ENCODE measurements at regions not wholly inside any gene's neighbourhood (a gene's known extent, or its start where the extent isn't known, plus 50 kb on each side); places are given as distances from the start of the nearest gene placed in this dataset.
A peak's percentile ranks its signal among the peaks of the same experiment; 100 is the strongest.

DNA sequence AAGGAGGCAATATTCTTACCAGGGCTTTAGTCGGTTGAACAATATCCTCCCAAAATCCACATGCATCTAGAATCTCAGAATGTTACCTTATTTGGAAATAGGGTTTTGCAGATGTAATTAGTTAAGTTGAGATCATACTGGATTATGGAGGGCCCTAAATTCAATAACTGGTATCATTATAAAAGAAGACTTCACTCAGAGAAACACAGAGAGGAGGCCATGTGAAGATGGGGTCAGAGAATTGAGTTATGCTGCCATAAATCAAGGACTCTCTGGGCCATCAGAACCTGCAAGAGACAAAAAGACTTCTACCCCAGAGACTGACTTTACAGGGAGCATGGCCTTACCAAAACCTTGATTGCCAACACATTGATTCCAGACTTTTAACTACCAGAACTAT, 1611.1 kb downstream of the SLITRK5 start:
- DNase-seq = no peak
- H3K27me3 ChIP-seq = no peaks in the 10 kb centered on the region
- FAIRE-seq = no peak
- ATAC-seq = no peak
- intact Hi-C loops (cut with DNase I) = no loop called here
- H3K4me1 ChIP-seq = no peaks in the 10 kb centered on the region
- no peak overlapping the region for H3K27ac ChIP-seq
- no peak overlapping the region for H3K4me3 ChIP-seq
- TF ChIP-seq, protein P1, sequence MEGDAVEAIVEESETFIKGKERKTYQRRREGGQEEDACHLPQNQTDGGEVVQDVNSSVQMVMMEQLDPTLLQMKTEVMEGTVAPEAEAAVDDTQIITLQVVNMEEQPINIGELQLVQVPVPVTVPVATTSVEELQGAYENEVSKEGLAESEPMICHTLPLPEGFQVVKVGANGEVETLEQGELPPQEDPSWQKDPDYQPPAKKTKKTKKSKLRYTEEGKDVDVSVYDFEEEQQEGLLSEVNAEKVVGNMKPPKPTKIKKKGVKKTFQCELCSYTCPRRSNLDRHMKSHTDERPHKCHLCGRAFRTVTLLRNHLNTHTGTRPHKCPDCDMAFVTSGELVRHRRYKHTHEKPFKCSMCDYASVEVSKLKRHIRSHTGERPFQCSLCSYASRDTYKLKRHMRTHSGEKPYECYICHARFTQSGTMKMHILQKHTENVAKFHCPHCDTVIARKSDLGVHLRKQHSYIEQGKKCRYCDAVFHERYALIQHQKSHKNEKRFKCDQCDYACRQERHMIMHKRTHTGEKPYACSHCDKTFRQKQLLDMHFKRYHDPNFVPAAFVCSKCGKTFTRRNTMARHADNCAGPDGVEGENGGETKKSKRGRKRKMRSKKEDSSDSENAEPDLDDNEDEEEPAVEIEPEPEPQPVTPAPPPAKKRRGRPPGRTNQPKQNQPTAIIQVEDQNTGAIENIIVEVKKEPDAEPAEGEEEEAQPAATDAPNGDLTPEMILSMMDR (IDR thresholded peaks at IDR 0.05) = no peak
- WGBS, 2 donors = 76 to 85% methylated on average over 1 of the region's 1 CpG
- no peaks in the 10 kb centered on the region for H3K36me3 ChIP-seq
- no peaks in the 10 kb centered on the region for H3K9me3 ChIP-seq

DNA sequence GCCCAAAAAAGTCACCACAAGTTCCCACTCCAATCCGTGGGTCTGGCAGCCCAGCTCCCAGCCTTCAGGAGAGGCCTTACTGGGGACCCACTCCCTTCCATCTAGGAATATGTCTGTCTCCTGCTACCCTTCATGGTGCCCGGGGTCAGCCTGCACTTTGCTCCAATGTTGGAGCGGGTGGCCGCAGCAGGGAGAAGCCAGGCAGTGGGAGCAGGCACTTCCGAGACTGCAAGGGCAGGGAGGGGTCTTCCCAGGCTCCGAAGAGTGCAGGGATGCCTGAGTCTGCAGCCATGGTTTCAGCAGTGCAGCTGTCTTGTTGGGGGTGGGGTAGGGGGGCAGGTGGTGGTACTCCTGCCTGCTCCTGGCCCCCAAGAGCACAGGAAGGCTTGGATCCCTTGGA, 1616.2 kb downstream of the SLITRK5 start:
- no peak overlapping the region for H3K4me3 ChIP-seq
- no peak overlapping the region for H3K27ac ChIP-seq
- no peaks in the 10 kb centered on the region for H3K4me1 ChIP-seq
- intact Hi-C loops (cut with DNase I) = no loop called here
- 49 to 59% methylated on average over 6 of the region's 6 CpGs for WGBS, 2 donors
- FAIRE-seq = no peak
- H3K36me3 ChIP-seq = no peaks in the 10 kb centered on the region
- no peaks in the 10 kb centered on the region for H3K9me3 ChIP-seq
- TF ChIP-seq, protein P1 (IDR thresholded peaks at IDR 0.05) = no peak
- ATAC-seq = no peak
- DNase-seq = peak in 1 of 6 donors; percentile 40
- H3K27me3 ChIP-seq = no peaks in the 10 kb centered on the region

DNA sequence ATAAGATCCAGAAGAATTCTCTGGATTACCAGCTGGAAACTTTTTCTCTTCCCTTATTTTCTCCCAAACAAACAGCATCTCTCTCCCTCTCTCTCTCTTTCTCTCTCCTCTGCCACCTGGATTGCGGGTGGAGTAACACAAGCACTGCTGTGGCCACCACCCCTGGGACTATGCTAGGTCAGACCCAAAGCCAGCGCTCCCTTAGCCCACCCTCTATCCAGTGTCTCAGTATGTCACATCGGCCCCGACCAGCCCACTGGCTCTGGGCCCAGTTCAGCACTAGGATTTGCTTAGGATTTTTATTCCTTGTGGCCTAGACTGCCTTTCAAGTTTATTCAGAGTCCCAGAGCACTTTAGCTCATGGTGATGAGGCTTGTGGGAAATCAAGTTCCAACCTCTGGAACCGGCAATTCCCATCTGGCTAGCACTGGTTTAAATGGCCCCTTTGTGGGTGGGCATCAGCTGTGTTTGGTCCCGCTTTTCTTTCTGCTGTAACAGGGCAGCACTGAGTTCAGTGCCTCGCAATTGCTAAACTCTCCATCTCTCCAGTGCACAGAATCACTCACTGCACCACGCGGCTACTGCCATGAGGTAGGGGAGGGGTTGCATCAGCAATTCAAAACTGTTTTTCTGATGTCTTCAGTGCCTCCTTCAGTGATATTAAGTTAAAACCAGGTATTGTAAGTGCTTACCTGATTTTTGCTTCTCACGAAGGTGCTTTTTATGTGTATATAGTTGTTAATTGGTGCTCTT, 1623.1 kb downstream of the SLITRK5 start:
- WGBS, 2 donors = 76 to 81% methylated on average over 10 of the region's 10 CpGs
- Histone ChIP-seq H3K36me3 (no peaks in the 10 kb centered on the region), H3K4me1 (no peaks in the 10 kb centered on the region), H3K9me3 (no peaks in the 10 kb centered on the region), H3K27ac (no peak overlapping the region), H3K4me3 (no peak overlapping the region), H3K27me3 (no peaks in the 10 kb centered on the region)
- FAIRE-seq (no peak), ATAC-seq (no peak), DNase-seq (peak in 1 of 6 donors; percentile 26)
- intact Hi-C loops (cut with DNase I) = no loop called here
- TF ChIP-seq, protein P1 (IDR thresholded peaks at IDR 0.05) = no peak

DNA sequence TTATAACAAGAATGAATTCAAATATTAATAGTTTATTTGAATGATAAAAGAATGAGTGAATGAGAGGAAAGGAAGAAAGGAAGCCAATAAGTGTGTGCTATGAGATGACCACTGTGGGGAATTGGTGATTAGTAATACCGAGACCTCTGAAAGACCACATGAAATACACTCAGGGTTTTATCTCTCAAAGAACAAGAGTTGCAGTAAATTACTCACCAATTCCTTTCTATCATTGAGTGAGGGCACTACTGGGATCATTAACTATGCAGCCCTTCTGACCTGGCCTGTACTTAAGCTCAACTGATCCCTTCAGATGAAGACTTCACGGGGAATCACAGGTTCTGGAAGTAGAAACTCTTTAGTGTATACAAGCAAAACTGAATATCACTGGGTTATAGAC, 1636.1 kb downstream of the SLITRK5 start:
- FAIRE-seq (no peak), ATAC-seq (no peak), DNase-seq (no peak)
- 87 to 95% methylated on average over 2 of the region's 2 CpGs for whole genome bisulfite sequencing, 2 donors
- Histone ChIP-seq H3K27ac (no peak overlapping the region), H3K4me3 (no peak overlapping the region), H3K9me3 (no peaks in the 10 kb centered on the region), H3K4me1 (no peaks in the 10 kb centered on the region), H3K27me3 (no peaks in the 10 kb centered on the region), H3K36me3 (no peaks in the 10 kb centered on the region)
- intact Hi-C loops (cut with DNase I) = no loop called here
- TF ChIP-seq, protein P1 (IDR thresholded peaks at IDR 0.05) = no peak

DNA sequence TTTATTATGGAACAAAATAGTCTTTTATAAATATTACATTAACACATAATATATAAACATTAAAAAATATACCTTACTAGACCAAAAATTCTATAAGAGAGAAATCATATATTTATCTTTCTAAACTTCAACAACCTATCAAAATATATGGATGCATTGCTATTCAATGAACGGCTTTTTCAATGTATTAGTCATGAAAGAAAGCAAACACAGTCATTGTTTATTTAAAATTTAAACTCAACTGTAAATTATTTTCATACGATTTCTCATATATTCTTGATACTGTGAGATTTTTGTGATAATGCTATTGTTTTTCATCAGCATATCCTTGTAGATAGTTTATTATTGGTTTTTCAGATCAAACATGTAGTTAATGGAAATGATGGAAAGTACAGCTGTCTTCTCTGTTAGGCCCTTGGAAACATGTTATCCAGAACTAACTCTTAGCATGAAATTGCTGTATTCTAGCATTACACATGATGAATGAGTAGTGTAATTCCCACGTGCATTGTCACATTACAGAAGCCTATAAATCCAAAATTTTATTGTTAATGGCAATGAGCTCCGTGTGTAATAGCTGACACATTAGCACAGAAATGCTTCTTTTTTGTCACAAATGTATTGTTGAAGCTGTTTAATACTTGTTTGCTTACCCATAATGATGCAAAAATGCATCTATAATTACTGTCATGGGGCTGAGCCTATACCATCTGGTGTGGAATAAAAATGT, 1639.9 kb downstream of the SLITRK5 start:
- Histone ChIP-seq H3K9me3 (no peaks in the 10 kb centered on the region), H3K4me3 (no peak overlapping the region), H3K27me3 (no peaks in the 10 kb centered on the region), H3K36me3 (no peaks in the 10 kb centered on the region), H3K4me1 (no peaks in the 10 kb centered on the region), H3K27ac (no peak overlapping the region)
- intact Hi-C loops (cut with DNase I) = no loop called here
- no peak for ATAC-seq
- no peak for DNase-seq
- TF ChIP-seq, protein P1 (IDR thresholded peaks at IDR 0.05) = no peak
- WGBS, 2 donors = 65 to 73% methylated on average over 4 of the region's 4 CpGs
- no peak for FAIRE-seq
